ENCODE measurements at regions not wholly inside any gene's neighbourhood (a gene's known extent, or its start where the extent isn't known, plus 50 kb on each side); places are given as distances from the start of the nearest gene placed in this dataset.

GRCh38 chr22:49363526-49364230, 464.0 kb downstream of the BRD1 start:
- Histone ChIP-seq H3K27me3 (ENCODE audit: control insufficient read depth in 2 of 2, insufficient read depth in 2 of 2, low read length in 2 of 2) (no peaks in the 10 kb centered on the region), H3K9ac (ENCODE audit: low read depth in 1 of 2, low read length in 2 of 2) (no peak overlapping the region), H3K9me3 (ENCODE audit: control insufficient read depth in 2 of 2, low read length in 2 of 2) (no peaks in the 10 kb centered on the region), H3K36me3 (ENCODE audit: control insufficient read depth in 2 of 2, insufficient read depth in 2 of 2, low read length in 2 of 2) (no peaks in the 10 kb centered on the region), H3K4me1 (ENCODE audit: control insufficient read depth in 2 of 2, insufficient read depth in 2 of 2, low read length in 2 of 2) (no peaks in the 10 kb centered on the region), H3K27ac (ENCODE audit: low read depth in 2 of 2, low read length in 2 of 2) (no peak overlapping the region), H3K4me3 (ENCODE audit: low read length in 2 of 2) (no peak overlapping the region)

GRCh38 chr22:49362211-49362839, 465.3 kb downstream of the BRD1 start:
- Histone ChIP-seq H3K27ac (ENCODE audit: low read depth in 2 of 2, low read length in 2 of 2) (no peak overlapping the region), H3K36me3 (ENCODE audit: control insufficient read depth in 2 of 2, insufficient read depth in 2 of 2, low read length in 2 of 2) (no peaks in the 10 kb centered on the region)

GRCh38 chr22:49361164-49361563, 466.5 kb downstream of the BRD1 start:
- no peak overlapping the region for H3K27ac ChIP-seq (ENCODE audit: low read depth in 2 of 2, low read length in 2 of 2)
- no peaks in the 10 kb centered on the region for H3K27me3 ChIP-seq (ENCODE audit: control insufficient read depth in 2 of 2, insufficient read depth in 2 of 2, low read length in 2 of 2)
- no peaks in the 10 kb centered on the region for H3K4me1 ChIP-seq (ENCODE audit: control insufficient read depth in 2 of 2, insufficient read depth in 2 of 2, low read length in 2 of 2)
- H3K9me3 ChIP-seq (ENCODE audit: control insufficient read depth in 2 of 2, low read length in 2 of 2) = no peaks in the 10 kb centered on the region
- no peak overlapping the region for H3K9ac ChIP-seq (ENCODE audit: low read depth in 1 of 2, low read length in 2 of 2)
- no peak overlapping the region for H3K4me3 ChIP-seq (ENCODE audit: low read length in 2 of 2)
- H3K36me3 ChIP-seq (ENCODE audit: control insufficient read depth in 2 of 2, insufficient read depth in 2 of 2, low read length in 2 of 2) = no peaks in the 10 kb centered on the region

More at GRCh38 chr22:49362211-49362839, 465.3 kb downstream of the BRD1 start:
- no peak overlapping the region for H3K4me3 ChIP-seq (ENCODE audit: low read length in 2 of 2)
- H3K4me1 ChIP-seq (ENCODE audit: control insufficient read depth in 2 of 2, insufficient read depth in 2 of 2, low read length in 2 of 2) = no peaks in the 10 kb centered on the region
- H3K27me3 ChIP-seq (ENCODE audit: control insufficient read depth in 2 of 2, insufficient read depth in 2 of 2, low read length in 2 of 2) = no peaks in the 10 kb centered on the region
- no peaks in the 10 kb centered on the region for H3K9me3 ChIP-seq (ENCODE audit: control insufficient read depth in 2 of 2, low read length in 2 of 2)
- H3K9ac ChIP-seq (ENCODE audit: low read depth in 1 of 2, low read length in 2 of 2) = no peak overlapping the region

GRCh38 chr22:49360746-49361145, 466.9 kb downstream of the BRD1 start:
- Histone ChIP-seq H3K27me3 (ENCODE audit: control insufficient read depth in 2 of 2, insufficient read depth in 2 of 2, low read length in 2 of 2) (no peaks in the 10 kb centered on the region), H3K36me3 (ENCODE audit: control insufficient read depth in 2 of 2, insufficient read depth in 2 of 2, low read length in 2 of 2) (no peaks in the 10 kb centered on the region), H3K4me3 (ENCODE audit: low read length in 2 of 2) (no peak overlapping the region), H3K9me3 (ENCODE audit: control insufficient read depth in 2 of 2, low read length in 2 of 2) (no peaks in the 10 kb centered on the region), H3K27ac (ENCODE audit: low read depth in 2 of 2, low read length in 2 of 2) (no peak overlapping the region), H3K4me1 (ENCODE audit: control insufficient read depth in 2 of 2, insufficient read depth in 2 of 2, low read length in 2 of 2) (no peaks in the 10 kb centered on the region), H3K9ac (ENCODE audit: low read depth in 1 of 2, low read length in 2 of 2) (no peak overlapping the region)

GRCh38 chr22:49359076-49359475, 468.6 kb downstream of the BRD1 start:
- Histone ChIP-seq H3K9me3 (ENCODE audit: control insufficient read depth in 2 of 2, low read length in 2 of 2) (no peaks in the 10 kb centered on the region), H3K27me3 (ENCODE audit: control insufficient read depth in 2 of 2, insufficient read depth in 2 of 2, low read length in 2 of 2) (no peaks in the 10 kb centered on the region), H3K4me1 (ENCODE audit: control insufficient read depth in 2 of 2, insufficient read depth in 2 of 2, low read length in 2 of 2) (no peaks in the 10 kb centered on the region), H3K36me3 (ENCODE audit: control insufficient read depth in 2 of 2, insufficient read depth in 2 of 2, low read length in 2 of 2) (no peaks in the 10 kb centered on the region), H3K4me3 (ENCODE audit: low read length in 2 of 2) (no peak overlapping the region), H3K9ac (ENCODE audit: low read depth in 1 of 2, low read length in 2 of 2) (no peak overlapping the region), H3K27ac (ENCODE audit: low read depth in 2 of 2, low read length in 2 of 2) (no peak overlapping the region)

- Histone ChIP-seq H3K27me3 (ENCODE audit: control insufficient read depth in 2 of 2, insufficient read depth in 2 of 2, low read length in 2 of 2) (no peaks in the 10 kb centered on the region), H3K9me3 (ENCODE audit: control insufficient read depth in 2 of 2, low read length in 2 of 2) (no peaks in the 10 kb centered on the region)
These were observed 469.8 kb downstream of the BRD1 start for GRCh38 chr22:49357661-49358440.

GRCh38 chr22:49356428-49356827, 471.2 kb downstream of the BRD1 start:
- Histone ChIP-seq H3K27me3 (ENCODE audit: control insufficient read depth in 2 of 2, insufficient read depth in 2 of 2, low read length in 2 of 2) (no peaks in the 10 kb centered on the region), H3K9ac (ENCODE audit: low read depth in 1 of 2, low read length in 2 of 2) (no peak overlapping the region), H3K27ac (ENCODE audit: low read depth in 2 of 2, low read length in 2 of 2) (no peak overlapping the region), H3K4me1 (ENCODE audit: control insufficient read depth in 2 of 2, insufficient read depth in 2 of 2, low read length in 2 of 2) (no peaks in the 10 kb centered on the region), H3K9me3 (ENCODE audit: control insufficient read depth in 2 of 2, low read length in 2 of 2) (no peaks in the 10 kb centered on the region), H3K36me3 (ENCODE audit: control insufficient read depth in 2 of 2, insufficient read depth in 2 of 2, low read length in 2 of 2) (no peaks in the 10 kb centered on the region), H3K4me3 (ENCODE audit: low read length in 2 of 2) (no peak overlapping the region)

More at GRCh38 chr22:49357661-49358440, 469.8 kb downstream of the BRD1 start:
- Histone ChIP-seq H3K36me3 (ENCODE audit: control insufficient read depth in 2 of 2, insufficient read depth in 2 of 2, low read length in 2 of 2) (no peaks in the 10 kb centered on the region), H3K4me1 (ENCODE audit: control insufficient read depth in 2 of 2, insufficient read depth in 2 of 2, low read length in 2 of 2) (no peaks in the 10 kb centered on the region), H3K27ac (ENCODE audit: low read depth in 2 of 2, low read length in 2 of 2) (no peak overlapping the region), H3K4me3 (ENCODE audit: low read length in 2 of 2) (no peak overlapping the region), H3K9ac (ENCODE audit: low read depth in 1 of 2, low read length in 2 of 2) (no peak overlapping the region)

- Histone ChIP-seq H3K36me3 (ENCODE audit: control insufficient read depth in 2 of 2, insufficient read depth in 2 of 2, low read length in 2 of 2) (no peaks in the 10 kb centered on the region), H3K27ac (ENCODE audit: low read depth in 2 of 2, low read length in 2 of 2) (no peak overlapping the region), H3K4me1 (ENCODE audit: control insufficient read depth in 2 of 2, insufficient read depth in 2 of 2, low read length in 2 of 2) (no peaks in the 10 kb centered on the region), H3K4me3 (ENCODE audit: low read length in 2 of 2) (no peak overlapping the region), H3K9ac (ENCODE audit: low read depth in 1 of 2, low read length in 2 of 2) (no peak overlapping the region), H3K9me3 (ENCODE audit: control insufficient read depth in 2 of 2, low read length in 2 of 2) (no peaks in the 10 kb centered on the region), H3K27me3 (ENCODE audit: control insufficient read depth in 2 of 2, insufficient read depth in 2 of 2, low read length in 2 of 2) (no peaks in the 10 kb centered on the region)
These were observed 472.3 kb downstream of the BRD1 start for GRCh38 chr22:49355211-49355920.

- Histone ChIP-seq H3K36me3 (ENCODE audit: control insufficient read depth in 2 of 2, insufficient read depth in 2 of 2, low read length in 2 of 2) (no peaks in the 10 kb centered on the region), H3K4me1 (ENCODE audit: control insufficient read depth in 2 of 2, insufficient read depth in 2 of 2, low read length in 2 of 2) (no peaks in the 10 kb centered on the region), H3K9me3 (ENCODE audit: control insufficient read depth in 2 of 2, low read length in 2 of 2) (no peaks in the 10 kb centered on the region), H3K9ac (ENCODE audit: low read depth in 1 of 2, low read length in 2 of 2) (no peak overlapping the region), H3K4me3 (ENCODE audit: low read length in 2 of 2) (no peak overlapping the region), H3K27me3 (ENCODE audit: control insufficient read depth in 2 of 2, insufficient read depth in 2 of 2, low read length in 2 of 2) (no peaks in the 10 kb centered on the region), H3K27ac (ENCODE audit: low read depth in 2 of 2, low read length in 2 of 2) (no peak overlapping the region)
These were observed 473.0 kb downstream of the BRD1 start for GRCh38 chr22:49354516-49355210.
